ENCODE measurements at regions not wholly inside any gene's neighbourhood (a gene's known extent, or its start where the extent isn't known, plus 50 kb on each side); places are given as distances from the start of the nearest gene placed in this dataset.
"Not testable (repeated sequence)": the region's sequence is repeated elsewhere in the genome, so short reads cannot be mapped to it uniquely, and the experiment has no call there.

DNA sequence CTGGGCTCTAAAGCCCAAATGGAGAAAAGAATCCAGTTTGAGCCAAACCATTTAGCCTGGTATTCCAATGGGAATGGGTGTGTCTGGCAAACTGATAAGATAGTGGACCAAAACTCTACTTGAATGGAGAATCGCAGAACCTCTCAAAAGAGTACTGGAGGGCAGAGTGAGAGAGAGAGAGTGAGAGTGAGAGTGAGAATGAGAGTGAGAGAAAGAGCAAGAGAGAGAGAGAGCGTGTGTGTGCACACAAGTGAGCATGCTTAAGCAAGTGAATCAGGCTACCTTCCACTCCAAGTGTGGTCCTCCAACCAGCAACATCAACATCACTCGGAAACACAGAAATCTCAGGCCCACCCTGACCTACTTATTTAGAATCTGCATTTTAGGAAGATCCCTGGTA is 58.8 kb downstream of the UQCRFS1 start:
- H3K27ac Mint-ChIP-seq: no peak overlapping the region
- no peaks in the 10 kb centered on the region for H3K27me3 Mint-ChIP-seq
- peaks cover 12% of the 10 kb centered on the region for H3K9me3 Mint-ChIP-seq
- DNase-seq: no peak
- H3K4me3 Mint-ChIP-seq: no peak overlapping the region
- H3K4me1 Mint-ChIP-seq: no peaks in the 10 kb centered on the region
- no peaks in the 10 kb centered on the region for H3K36me3 Mint-ChIP-seq
- CTCF ChIA-PET: no interaction called here

DNA sequence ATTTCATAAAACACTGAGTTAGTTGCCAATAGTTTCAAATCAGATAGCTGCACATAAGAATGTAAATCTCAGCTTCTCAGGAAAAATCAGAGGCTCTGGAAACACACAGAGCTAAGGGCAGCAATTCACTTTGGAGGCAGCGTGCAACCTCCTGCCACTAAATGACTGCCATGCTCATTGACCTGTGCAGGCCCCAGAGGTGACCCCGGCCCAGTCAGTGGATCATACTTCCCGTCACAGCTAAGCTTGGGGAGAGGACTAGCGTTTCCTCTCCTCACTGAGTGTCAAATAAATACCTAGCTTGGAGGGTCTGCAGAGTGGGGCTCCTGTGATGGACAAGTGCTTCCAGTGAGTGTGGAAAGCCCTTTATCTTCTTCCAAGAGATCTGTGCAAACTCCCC is 67.2 kb downstream of the UQCRFS1 start:
- H3K4me1 Mint-ChIP-seq: no peaks in the 10 kb centered on the region

DNA sequence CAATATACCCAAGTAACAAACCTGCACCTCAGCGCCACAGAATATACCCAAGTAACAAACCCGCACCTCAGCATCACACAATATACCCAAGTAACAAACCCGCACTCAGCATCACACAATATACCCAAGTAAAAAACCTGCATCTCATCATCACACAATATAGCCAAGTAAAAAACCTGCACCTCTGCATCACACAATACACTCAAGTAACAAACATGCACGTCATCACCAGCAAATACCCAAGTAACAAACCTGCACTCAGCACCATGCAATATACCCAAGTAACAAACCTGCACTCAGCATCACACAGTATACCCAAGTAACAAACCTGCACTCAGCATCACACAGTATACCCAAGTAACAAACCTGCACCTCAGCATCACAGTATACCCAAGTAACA is 69.8 kb downstream of the UQCRFS1 start:
- H3K27me3 Mint-ChIP-seq: no peaks in the 10 kb centered on the region
- peaks cover 34% of the 10 kb centered on the region for H3K9me3 Mint-ChIP-seq
- CTCF ChIA-PET: no interaction called here
- H3K36me3 Mint-ChIP-seq: no peaks in the 10 kb centered on the region
- H3K27ac Mint-ChIP-seq: no peak overlapping the region
- H3K4me3 Mint-ChIP-seq: no peak overlapping the region
- DNase-seq: no peak
- H3K4me1 Mint-ChIP-seq: no peaks in the 10 kb centered on the region

More for the DNA sequence above, 67.2 kb downstream of the UQCRFS1 start:
- H3K27me3 Mint-ChIP-seq: no peaks in the 10 kb centered on the region
- CTCF ChIA-PET: no interaction called here
- no peak overlapping the region for H3K4me3 Mint-ChIP-seq
- peaks cover 12% of the 10 kb centered on the region for H3K9me3 Mint-ChIP-seq
- no peaks in the 10 kb centered on the region for H3K36me3 Mint-ChIP-seq
- no peak overlapping the region for H3K27ac Mint-ChIP-seq
- DNase-seq: no peak

DNA sequence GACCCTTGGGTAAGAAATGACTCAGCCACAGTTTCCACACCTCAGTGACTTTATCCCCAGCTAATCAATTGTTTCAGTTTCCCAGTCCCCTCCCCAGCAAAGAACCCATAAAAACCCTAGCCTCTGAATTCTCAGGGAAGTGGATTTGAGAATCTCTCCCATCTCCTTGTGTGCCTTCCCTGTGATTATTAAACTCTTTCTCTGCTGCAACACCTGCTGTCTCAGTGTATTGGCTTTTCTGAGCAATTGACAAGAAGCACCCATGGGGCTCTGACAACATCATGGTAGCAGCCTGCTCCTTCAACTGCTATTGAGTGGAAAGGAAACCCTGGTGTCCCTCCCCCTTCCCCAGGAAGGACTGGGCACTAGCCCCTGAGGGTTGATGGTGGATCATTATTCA is 73.7 kb downstream of the UQCRFS1 start:
- Mint-ChIP-seq H3K4me3 (no peak overlapping the region), H3K4me1 (no peaks in the 10 kb centered on the region), H3K27ac (no peak overlapping the region), H3K9me3 (peaks cover 40% of the 10 kb centered on the region), H3K36me3 (no peaks in the 10 kb centered on the region), H3K27me3 (no peaks in the 10 kb centered on the region)
- DNase-seq: no peak
- CTCF ChIA-PET: no interaction called here

DNA sequence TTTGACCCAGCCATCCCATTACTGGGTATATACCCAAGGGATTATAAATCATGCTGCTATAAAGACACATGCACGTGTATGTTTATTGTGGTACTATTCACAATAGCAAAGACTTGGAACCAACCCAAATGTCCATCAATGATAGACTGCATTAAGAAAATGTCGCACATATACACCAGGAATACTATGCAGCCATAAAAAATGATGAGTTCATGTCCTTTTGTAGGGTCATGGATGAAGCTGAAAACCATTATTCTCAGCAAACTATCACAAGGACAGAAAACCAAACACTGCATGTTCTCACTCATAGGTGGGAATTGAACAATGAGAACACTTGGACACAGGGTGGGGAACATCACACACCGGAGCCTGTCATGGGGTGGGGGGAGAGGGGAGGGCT is 74.7 kb downstream of the UQCRFS1 start:
- H3K4me1 Mint-ChIP-seq, H3K4me3 Mint-ChIP-seq, H3K27ac Mint-ChIP-seq, CTCF ChIA-PET, DNase-seq, H3K27me3 Mint-ChIP-seq, H3K36me3 Mint-ChIP-seq: not testable (repeated sequence)
- H3K9me3 Mint-ChIP-seq: peaks cover 38% of the 10 kb centered on the region

DNA sequence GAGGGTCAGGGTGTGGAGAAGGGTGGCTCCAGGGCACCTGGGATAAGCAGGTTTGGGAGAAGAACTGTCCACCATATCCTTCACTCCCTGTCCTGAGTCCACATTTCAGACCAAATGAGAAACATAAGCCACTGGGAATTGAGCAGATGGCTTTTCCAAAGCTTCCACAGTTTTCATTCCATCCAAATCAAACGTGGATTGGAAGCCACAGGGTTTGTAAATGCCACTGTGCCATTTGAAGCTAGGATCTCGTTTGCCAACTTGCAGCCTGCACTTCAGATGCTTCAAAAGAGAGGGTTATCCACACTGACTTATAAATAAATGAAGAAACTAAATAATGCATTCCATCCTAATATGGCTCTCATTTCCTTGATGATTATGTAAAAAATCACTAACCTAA is 81.5 kb downstream of the UQCRFS1 start:
- CTCF ChIA-PET: no interaction called here
- Mint-ChIP-seq H3K9me3 (peaks cover 5% of the 10 kb centered on the region), H3K27ac (no peak overlapping the region), H3K4me1 (no peaks in the 10 kb centered on the region), H3K36me3 (no peaks in the 10 kb centered on the region), H3K4me3 (no peak overlapping the region), H3K27me3 (no peaks in the 10 kb centered on the region)
- no peak for DNase-seq

DNA sequence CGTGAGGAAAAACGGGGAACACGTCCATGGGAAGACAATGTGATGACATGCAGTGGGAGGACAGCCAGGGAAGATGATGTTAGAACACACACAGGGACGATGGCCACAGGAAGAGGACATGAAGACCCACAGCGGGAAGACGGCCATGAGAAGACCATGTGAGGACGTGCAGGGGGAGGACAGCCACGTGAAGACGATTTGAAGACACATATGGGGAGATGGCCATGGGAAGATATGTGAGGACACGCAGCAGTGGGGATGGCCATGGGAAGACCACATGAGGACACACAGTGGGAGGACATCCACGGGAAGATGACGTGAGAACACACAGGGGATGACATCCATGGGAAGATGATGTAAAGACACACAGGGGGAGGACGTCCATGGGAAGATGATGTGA is 83.8 kb downstream of the UQCRFS1 start:
- Mint-ChIP-seq H3K4me1 (no peaks in the 10 kb centered on the region), H3K9me3 (no peaks in the 10 kb centered on the region), H3K36me3 (no peaks in the 10 kb centered on the region), H3K4me3 (no peak overlapping the region), H3K27ac (no peak overlapping the region), H3K27me3 (no peaks in the 10 kb centered on the region)
- no peak for DNase-seq
- CTCF ChIA-PET: no interaction called here

DNA sequence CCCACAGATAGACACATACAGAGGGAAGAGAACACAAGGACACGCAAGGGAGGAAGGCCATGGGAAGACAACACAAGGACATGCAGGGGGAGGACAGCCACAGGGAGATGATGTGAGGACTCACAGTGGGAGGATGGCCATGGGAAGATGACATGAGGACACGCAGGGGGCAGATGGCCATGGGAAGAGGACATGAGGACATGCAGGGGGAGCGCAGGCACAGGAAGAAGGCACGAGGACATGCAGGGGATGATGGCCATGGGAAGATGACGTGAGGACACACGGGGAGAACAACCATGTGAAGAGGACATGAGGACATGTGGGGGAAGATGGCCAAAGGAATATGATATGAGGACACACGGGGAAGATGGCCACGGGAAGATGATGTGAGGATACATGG is 84.7 kb downstream of the UQCRFS1 start:
- DNase-seq: no peak
- no peak overlapping the region for H3K4me3 Mint-ChIP-seq
- CTCF ChIA-PET: no interaction called here
- peaks cover 5% of the 10 kb centered on the region for H3K9me3 Mint-ChIP-seq
- H3K36me3 Mint-ChIP-seq: no peaks in the 10 kb centered on the region
- no peaks in the 10 kb centered on the region for H3K4me1 Mint-ChIP-seq
- no peaks in the 10 kb centered on the region for H3K27me3 Mint-ChIP-seq
- H3K27ac Mint-ChIP-seq: no peak overlapping the region

DNA sequence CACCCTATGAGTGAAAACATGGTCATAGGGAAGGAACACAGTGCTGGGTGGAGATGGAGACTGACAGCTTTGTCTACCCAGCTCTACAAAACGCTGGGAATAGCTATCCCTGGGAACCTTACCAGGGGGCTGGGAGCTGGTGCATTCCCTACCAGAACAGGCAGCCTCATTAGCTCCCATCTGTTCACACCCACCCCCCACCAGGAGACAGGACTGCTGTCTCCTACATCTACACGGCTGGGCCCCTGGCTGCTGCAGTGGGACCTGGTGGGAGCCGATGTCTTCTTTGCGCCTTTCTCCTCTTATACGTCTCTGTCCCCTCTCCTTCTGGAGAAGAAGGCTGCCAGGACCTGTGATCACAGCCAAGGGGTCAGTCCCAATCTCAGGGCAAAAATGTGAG is 90.8 kb downstream of the UQCRFS1 start:
- no peak for DNase-seq
- no peak overlapping the region for H3K27ac Mint-ChIP-seq
- H3K27me3 Mint-ChIP-seq: no peaks in the 10 kb centered on the region
- H3K9me3 Mint-ChIP-seq: peaks cover 12% of the 10 kb centered on the region
- H3K36me3 Mint-ChIP-seq: no peaks in the 10 kb centered on the region
- no peak overlapping the region for H3K4me3 Mint-ChIP-seq
- CTCF ChIA-PET: interaction anchor here (1.5 kb wide), 1 partner anchor 141 kb away, joined by 6 read pairs; no protein-coding TSS in a partner anchor
- no peaks in the 10 kb centered on the region for H3K4me1 Mint-ChIP-seq

DNA sequence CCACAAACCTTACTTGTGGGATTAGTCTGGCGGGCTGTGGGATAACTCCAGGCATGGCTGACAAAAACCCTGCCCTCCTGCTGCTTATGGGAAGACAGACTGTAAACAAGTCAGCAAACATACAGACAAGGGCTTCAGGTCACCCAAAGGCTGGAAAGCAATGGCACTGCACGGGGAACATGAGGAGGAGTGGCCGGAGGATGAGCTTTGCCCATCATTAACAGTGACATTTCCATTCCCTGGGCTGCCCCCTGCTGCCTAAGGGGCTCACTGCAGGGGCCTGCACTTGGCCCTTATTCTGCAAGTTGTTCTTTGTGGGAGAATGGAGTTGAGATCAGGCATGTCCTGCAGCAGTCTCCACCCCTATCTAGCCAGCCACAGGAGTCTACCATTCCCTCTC is 91.3 kb downstream of the UQCRFS1 start:
- Mint-ChIP-seq H3K36me3 (no peaks in the 10 kb centered on the region), H3K9me3 (peaks cover 12% of the 10 kb centered on the region), H3K4me3 (no peak overlapping the region), H3K4me1 (no peaks in the 10 kb centered on the region), H3K27ac (no peak overlapping the region), H3K27me3 (no peaks in the 10 kb centered on the region)
- DNase-seq: no peak
- CTCF ChIA-PET: interaction anchor here (1.5 kb wide), 1 partner anchor 141 kb away, joined by 6 read pairs; no protein-coding TSS in a partner anchor

DNA sequence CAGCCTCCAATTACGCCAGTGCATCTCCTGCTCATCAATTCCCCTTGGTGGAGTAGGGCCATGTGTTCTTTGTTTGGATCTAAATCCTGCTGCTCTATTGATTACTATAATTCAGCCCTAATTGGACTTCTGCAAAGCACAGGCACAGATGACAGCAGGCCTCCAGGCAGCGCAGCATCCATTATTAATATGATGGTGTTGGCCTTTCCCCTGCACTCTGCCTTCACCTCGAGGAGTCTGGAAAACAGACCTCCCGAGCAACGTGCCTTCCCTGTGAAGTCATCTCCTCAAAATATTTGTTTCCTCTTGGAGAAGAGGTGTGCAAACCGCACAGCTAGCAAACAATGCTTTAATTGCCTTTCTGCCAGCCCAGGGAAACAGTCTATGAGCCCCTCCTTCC is 92.5 kb downstream of the UQCRFS1 start:
- no peaks in the 10 kb centered on the region for H3K4me1 Mint-ChIP-seq
- DNase-seq: no peak
- H3K9me3 Mint-ChIP-seq: peaks cover 12% of the 10 kb centered on the region
- no peaks in the 10 kb centered on the region for H3K36me3 Mint-ChIP-seq
- no peaks in the 10 kb centered on the region for H3K27me3 Mint-ChIP-seq
- H3K4me3 Mint-ChIP-seq: no peak overlapping the region
- CTCF ChIA-PET: no interaction called here
- no peak overlapping the region for H3K27ac Mint-ChIP-seq

DNA sequence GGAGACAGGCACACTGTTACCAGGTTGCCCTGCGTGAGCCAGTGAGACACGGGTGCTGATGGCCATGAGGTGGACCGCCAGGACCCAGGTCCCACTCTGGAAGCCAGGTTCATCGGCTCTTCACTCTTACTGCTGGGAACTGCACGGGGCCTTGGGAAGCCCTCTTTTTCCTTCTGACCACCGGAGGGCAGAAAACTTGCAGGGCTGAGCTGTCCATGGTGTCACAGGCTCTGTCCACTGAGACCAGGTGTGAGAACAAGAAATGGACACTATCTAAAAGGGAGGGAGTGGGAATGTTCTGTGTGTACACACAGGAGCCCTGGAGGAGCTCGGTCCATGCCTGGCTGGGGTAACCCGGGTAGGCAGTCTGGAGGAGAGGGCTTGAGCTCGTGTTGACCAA is 93.4 kb downstream of the UQCRFS1 start:
- CTCF ChIA-PET: no interaction called here
- Mint-ChIP-seq H3K9me3 (peaks cover 12% of the 10 kb centered on the region), H3K27ac (no peak overlapping the region), H3K4me1 (no peaks in the 10 kb centered on the region), H3K27me3 (no peaks in the 10 kb centered on the region), H3K36me3 (no peaks in the 10 kb centered on the region), H3K4me3 (no peak overlapping the region)
- no peak for DNase-seq

DNA sequence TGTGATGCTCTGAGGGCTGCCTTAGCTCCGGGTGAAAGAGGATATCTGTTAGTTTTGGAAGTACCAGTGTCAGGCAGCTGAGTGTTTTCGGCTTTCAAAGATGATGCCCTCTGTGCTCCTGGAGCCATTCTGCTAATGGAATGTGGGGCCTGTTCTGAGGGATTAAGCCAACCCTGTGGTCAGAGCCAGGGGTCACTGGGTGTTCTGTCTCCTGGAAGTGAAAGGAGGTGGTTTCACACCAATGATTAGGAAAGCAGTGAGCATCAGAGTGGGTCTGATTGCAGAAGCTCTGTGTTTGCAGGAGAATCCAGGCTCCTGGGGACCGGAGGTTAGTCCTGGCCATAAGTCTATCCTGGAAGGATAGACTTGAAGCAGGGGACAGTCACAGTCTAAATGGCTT is 94.6 kb downstream of the UQCRFS1 start:
- H3K36me3 Mint-ChIP-seq: no peaks in the 10 kb centered on the region
- CTCF ChIA-PET: no interaction called here
- peaks cover 8% of the 10 kb centered on the region for H3K9me3 Mint-ChIP-seq
- H3K4me1 Mint-ChIP-seq: no peaks in the 10 kb centered on the region
- DNase-seq: no peak
- no peak overlapping the region for H3K27ac Mint-ChIP-seq
- H3K4me3 Mint-ChIP-seq: no peak overlapping the region
- no peaks in the 10 kb centered on the region for H3K27me3 Mint-ChIP-seq

DNA sequence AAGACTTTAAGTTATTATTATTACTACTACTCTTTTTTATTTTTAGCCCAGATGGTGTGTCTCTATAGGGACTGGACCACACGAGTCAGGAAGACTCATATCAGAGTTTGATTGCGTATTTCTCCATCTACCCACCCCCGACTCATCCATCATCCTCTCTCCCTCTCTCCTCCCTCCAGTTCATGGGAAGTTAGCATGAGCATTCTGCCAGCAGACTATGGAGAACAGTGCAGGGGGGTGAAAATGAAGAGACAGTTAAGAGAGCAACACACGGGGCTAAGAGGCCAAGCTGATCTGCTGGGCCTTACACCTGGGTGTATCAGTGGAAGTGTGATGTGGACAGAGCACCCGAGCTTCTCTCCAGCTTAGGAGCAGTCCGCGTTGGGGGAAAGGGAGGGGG is 95.0 kb downstream of the UQCRFS1 start:
- Mint-ChIP-seq H3K4me3 (no peak overlapping the region), H3K27me3 (no peaks in the 10 kb centered on the region), H3K4me1 (no peaks in the 10 kb centered on the region), H3K36me3 (no peaks in the 10 kb centered on the region), H3K9me3 (peaks cover 6% of the 10 kb centered on the region), H3K27ac (no peak overlapping the region)
- CTCF ChIA-PET: no interaction called here
- DNase-seq: no peak

DNA sequence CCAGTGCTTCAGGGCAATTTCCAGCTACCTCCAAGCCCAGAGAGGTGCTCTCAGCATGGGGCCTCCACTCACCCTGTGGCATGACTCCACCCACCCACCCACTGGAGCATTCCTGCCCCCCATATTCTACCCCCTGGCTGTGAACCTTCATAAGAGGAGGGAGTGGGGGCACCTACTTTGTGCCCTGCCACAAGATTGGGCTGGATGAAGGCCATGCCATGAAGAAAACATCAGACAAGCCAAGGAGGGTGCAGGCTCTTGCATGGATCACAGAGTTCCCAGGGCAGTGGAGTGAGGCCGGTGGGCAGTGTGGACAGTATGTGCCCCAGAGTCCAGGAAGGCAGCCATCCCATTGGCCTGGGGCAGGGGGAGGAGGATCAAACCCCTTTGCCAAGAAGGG is 97.8 kb downstream of the UQCRFS1 start:
- H3K4me3 Mint-ChIP-seq: no peak overlapping the region
- H3K27me3 Mint-ChIP-seq: no peaks in the 10 kb centered on the region
- peaks cover 2% of the 10 kb centered on the region for H3K9me3 Mint-ChIP-seq
- H3K4me1 Mint-ChIP-seq: no peaks in the 10 kb centered on the region
- H3K27ac Mint-ChIP-seq: no peak overlapping the region
- no peak for DNase-seq
- CTCF ChIA-PET: no interaction called here
- H3K36me3 Mint-ChIP-seq: no peaks in the 10 kb centered on the region

DNA sequence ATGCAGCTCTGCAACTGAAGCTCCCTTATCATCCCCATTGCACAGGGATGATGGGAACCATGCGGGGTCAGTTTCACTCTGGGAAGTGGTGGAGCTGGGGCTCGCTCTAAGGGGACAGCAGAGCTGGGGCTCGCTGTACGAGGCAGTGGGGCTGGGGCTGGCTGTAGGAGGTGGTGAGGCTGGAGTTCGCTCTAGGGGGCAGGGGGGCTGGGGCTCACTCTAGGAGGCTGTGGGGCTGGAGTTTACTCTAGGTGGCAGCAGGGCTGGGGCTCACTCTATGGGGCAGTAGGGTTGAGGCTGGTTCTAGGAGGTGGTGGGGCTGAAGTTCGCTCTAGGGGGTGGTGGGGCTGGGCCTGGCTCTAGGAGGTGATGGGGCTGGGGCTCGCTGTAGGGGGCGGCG is 99.1 kb downstream of the UQCRFS1 start:
- H3K36me3 Mint-ChIP-seq: no peaks in the 10 kb centered on the region
- H3K9me3 Mint-ChIP-seq: no peaks in the 10 kb centered on the region
- CTCF ChIA-PET: no interaction called here
- H3K4me3 Mint-ChIP-seq: no peak overlapping the region
- H3K27ac Mint-ChIP-seq: no peak overlapping the region
- no peak for DNase-seq
- H3K27me3 Mint-ChIP-seq: no peaks in the 10 kb centered on the region
- H3K4me1 Mint-ChIP-seq: no peaks in the 10 kb centered on the region
